HUDEP-2 (cell line): ENCODE measurements at regions not wholly inside any gene's neighbourhood (a gene's known extent, or its start where the extent isn't known, plus 50 kb on each side); places are given as distances from the start of the nearest gene placed in this dataset.
"Not testable (repeated sequence)": the region's sequence is repeated elsewhere in the genome, so short reads cannot be mapped to it uniquely, and the experiment has no call there.

ENCODE experiments used
- DNase-seq, 76 experiments: peaks; one replicate each; lab custom pipeline; 2025; ENCODE audit not compliant: unreplicated experiment in 76 of 76; lab: John Stamatoyannopoulos, UW

GRCh38 chr10:64358907-64359306, 837.7 kb downstream of the REEP3 start:
- DNase-seq: no peak

- DNase-seq: not testable (repeated sequence)
Measured at GRCh38 chr10:64360240-64360639, 839.0 kb downstream of the REEP3 start.

GRCh38 chr10:64363687-64364086, 842.5 kb downstream of the REEP3 start:
- no peak for DNase-seq

GRCh38 chr10:64365663-64366062, 844.5 kb downstream of the REEP3 start:
- DNase-seq: no peak

- DNase-seq: no peak
Measured at GRCh38 chr10:64368298-64368697, 847.1 kb downstream of the REEP3 start.

- DNase-seq: no peak
Measured at GRCh38 chr10:64369885-64370773, 848.9 kb downstream of the REEP3 start.

GRCh38 chr10:64374346-64374745, 853.1 kb downstream of the REEP3 start:
- DNase-seq: no peak

- DNase-seq: no peak
Measured at GRCh38 chr10:64376167-64376566, 855.0 kb downstream of the REEP3 start.

- no peak for DNase-seq
Measured at GRCh38 chr10:64379898-64380297, 858.7 kb downstream of the REEP3 start.

GRCh38 chr10:64385355-64385754, 864.2 kb downstream of the REEP3 start:
- no peak for DNase-seq

GRCh38 chr10:64394744-64395143, 873.5 kb downstream of the REEP3 start:
- no peak for DNase-seq

GRCh38 chr10:64396105-64396708, 875.0 kb downstream of the REEP3 start:
- DNase-seq: no peak

GRCh38 chr10:64397125-64397524, 875.9 kb downstream of the REEP3 start:
- DNase-seq: no peak

- no peak for DNase-seq
Measured at GRCh38 chr10:64408391-64409183, 887.4 kb downstream of the REEP3 start.

GRCh38 chr10:64409349-64409748, 888.1 kb downstream of the REEP3 start:
- DNase-seq: no peak

GRCh38 chr10:64416011-64416410, 894.8 kb downstream of the REEP3 start:
- DNase-seq: no peak

- DNase-seq: no peak
Measured at GRCh38 chr10:64419461-64419860, 898.3 kb downstream of the REEP3 start.

GRCh38 chr10:64426745-64427144, 905.5 kb downstream of the REEP3 start:
- no peak for DNase-seq

- DNase-seq: peak in 25 of 76 experiments; percentile 0 to 35 (median 10)
Measured at GRCh38 chr10:64430690-64431323, 909.6 kb downstream of the REEP3 start.

- not testable (repeated sequence) for DNase-seq
Measured at GRCh38 chr10:64441872-64442271, 920.7 kb downstream of the REEP3 start.

- no peak for DNase-seq
Measured at GRCh38 chr10:64444163-64444562, 923.0 kb downstream of the REEP3 start.
